ENCODE measurements at regions not wholly inside any gene's neighbourhood (a gene's known extent, or its start where the extent isn't known, plus 50 kb on each side); places are given as distances from the start of the nearest gene placed in this dataset.

DNA sequence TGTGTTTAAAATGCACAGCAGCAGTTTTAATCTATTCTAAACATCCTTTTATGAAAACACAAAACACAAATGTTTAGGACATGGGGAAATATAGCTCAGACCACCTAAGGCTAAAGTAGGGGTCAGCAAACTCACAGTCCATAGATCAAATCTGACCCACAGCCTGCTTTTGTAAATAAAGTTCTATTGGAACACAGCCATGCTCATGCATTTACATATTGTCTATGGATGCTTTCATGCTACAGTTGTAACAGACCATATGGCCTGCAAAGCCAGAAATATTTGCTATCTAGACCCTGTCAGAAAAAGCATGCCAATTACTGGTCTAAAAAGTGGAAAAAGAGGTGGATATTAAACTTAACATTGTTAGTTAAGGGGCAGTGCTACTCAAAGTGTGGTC, 1105.4 kb upstream of the KLHL29 start:
- TF ChIP-seq, protein P1, sequence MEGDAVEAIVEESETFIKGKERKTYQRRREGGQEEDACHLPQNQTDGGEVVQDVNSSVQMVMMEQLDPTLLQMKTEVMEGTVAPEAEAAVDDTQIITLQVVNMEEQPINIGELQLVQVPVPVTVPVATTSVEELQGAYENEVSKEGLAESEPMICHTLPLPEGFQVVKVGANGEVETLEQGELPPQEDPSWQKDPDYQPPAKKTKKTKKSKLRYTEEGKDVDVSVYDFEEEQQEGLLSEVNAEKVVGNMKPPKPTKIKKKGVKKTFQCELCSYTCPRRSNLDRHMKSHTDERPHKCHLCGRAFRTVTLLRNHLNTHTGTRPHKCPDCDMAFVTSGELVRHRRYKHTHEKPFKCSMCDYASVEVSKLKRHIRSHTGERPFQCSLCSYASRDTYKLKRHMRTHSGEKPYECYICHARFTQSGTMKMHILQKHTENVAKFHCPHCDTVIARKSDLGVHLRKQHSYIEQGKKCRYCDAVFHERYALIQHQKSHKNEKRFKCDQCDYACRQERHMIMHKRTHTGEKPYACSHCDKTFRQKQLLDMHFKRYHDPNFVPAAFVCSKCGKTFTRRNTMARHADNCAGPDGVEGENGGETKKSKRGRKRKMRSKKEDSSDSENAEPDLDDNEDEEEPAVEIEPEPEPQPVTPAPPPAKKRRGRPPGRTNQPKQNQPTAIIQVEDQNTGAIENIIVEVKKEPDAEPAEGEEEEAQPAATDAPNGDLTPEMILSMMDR (IDR thresholded peaks at IDR 0.05): no peak
- TF ChIP-seq POLR2A (IDR thresholded peaks at IDR 0.05): no peak

Measured in heart left ventricle (tissue), 13 donors.